ENCODE measurements at regions not wholly inside any gene's neighbourhood (a gene's known extent, or its start where the extent isn't known, plus 50 kb on each side); places are given as distances from the start of the nearest gene placed in this dataset.

GRCh38 chr3:48088056-48088748 lies 72.0 kb upstream of the MAP4 start:
- Histone ChIP-seq H3K18ac (ENCODE audit: insufficient read length, low read depth, low read length) (peak overlapping the region; percentile 54), H3K27ac (ENCODE audit: insufficient read length, low read depth, low read length) (no peak overlapping the region), H4K8ac (replicated peaks; ENCODE audit: insufficient read length, low read depth, low read length) (no peak overlapping the region), H2AK5ac (ENCODE audit: insufficient read length, low read length) (no peak overlapping the region), H3K4me1 (ENCODE audit: insufficient read depth, low read length) (no peaks in the 10 kb centered on the region; the same call in 1 of the 2 replicates), H3T11ph (ENCODE audit: low read length) (no peak overlapping the region), H4K20me1 (ENCODE audit: control insufficient read depth, insufficient read depth, insufficient read length) (no peaks in the 10 kb centered on the region), H3K56ac (ENCODE audit: insufficient read length, low read depth, low read length) (no peak overlapping the region), H3K23me2 (ENCODE audit: insufficient read length, low read depth, low read length, poor library complexity, severe bottlenecking) (peaks cover 6% of the 10 kb centered on the region), H2BK12ac (ENCODE audit: insufficient read length, low read depth, low read length) (no peak overlapping the region), H2BK5ac (ENCODE audit: insufficient read length, low read length) (no peak overlapping the region), H3K9ac (ENCODE audit: extremely low read depth, insufficient read length, low read length) (peak overlapping the region; percentile 67), H2BK15ac (ENCODE audit: low read depth, low read length) (no peak overlapping the region), H4K5ac (ENCODE audit: insufficient read length, low read depth, low read length) (no peak overlapping the region), H3K79me2 (ENCODE audit: insufficient read depth, low read length) (peaks cover 24% of the 10 kb centered on the region; the same call in 1 of the 2 replicates), H3K14ac (ENCODE audit: insufficient read depth, low read length) (peak overlapping the region; percentile 56), H2AFZ (ENCODE audit: low read length) (no peak overlapping the region), H3K79me1 (ENCODE audit: insufficient read depth, low read depth, low read length, poor library complexity, severe bottlenecking) (peaks cover 3% of the 10 kb centered on the region), H3K4me2 (ENCODE audit: insufficient read depth, insufficient read length, low read length) (peak overlapping the region; percentile 72), H3K23ac (ENCODE audit: insufficient read length, low read depth, low read length) (no peak overlapping the region), H4K91ac (ENCODE audit: insufficient read length, low read depth, low read length) (no peak overlapping the region), H3K27me3 (ENCODE audit: insufficient read depth, low read length) (no peaks in the 10 kb centered on the region), H3K9me3 (ENCODE audit: control insufficient read depth, low read depth, low read length) (no peaks in the 10 kb centered on the region), H3K4ac (ENCODE audit: low read depth, low read length) (no peak overlapping the region), H2BK20ac (ENCODE audit: low read depth, low read length, poor library complexity, severe bottlenecking) (no peak overlapping the region), H2BK120ac (ENCODE audit: low read depth, low read length, poor library complexity, severe bottlenecking) (no peak overlapping the region)
- H3K4me3 Mint-ChIP-seq = peak overlapping the region; percentile 96 to 99
- no peaks in the 10 kb centered on the region for H3K9me3 Mint-ChIP-seq
- H3K27me3 Mint-ChIP-seq (ENCODE audit: low read depth) = no peaks in the 10 kb centered on the region; the same call in 1 of the 2 replicates
- TF ChIP-seq CTCF (conservative IDR thresholded peaks at IDR 0.05) = no peak
- DNase-seq = peak; percentile 38
- peak overlapping the region; percentile 93 to 98 (median 96) for H3K27ac Mint-ChIP-seq
- no CpG with 5 or more reads among the region's 40 CpGs for WGBS (ENCODE audit: extremely low coverage, insufficient read length, low lambda C conversion rate)
- peaks cover 8 to 9% (median 9%) of the 10 kb centered on the region in 3 experiments; a peak in 6 of 7 replicates for H3K36me3 Mint-ChIP-seq (ENCODE audit: insufficient read depth in 1 of 3, low read depth in 3 of 3)
- peaks cover 24 to 30% of the 10 kb centered on the region in 2 experiments for H3K4me1 Mint-ChIP-seq
